ENCODE measurements at regions not wholly inside any gene's neighbourhood (a gene's known extent, or its start where the extent isn't known, plus 50 kb on each side); places are given as distances from the start of the nearest gene placed in this dataset.

GRCh38 chrX:5644776-5645175 lies 583.9 kb downstream of the NLGN4X start (continued):
- TF ChIP-seq ZBTB40 (IDR thresholded peaks at IDR 0.05) (no peak), ZBTB40 (CRISPR knock-in tag; IDR thresholded peaks at IDR 0.05) (no peak), CHD7 (IDR thresholded peaks at IDR 0.05; ENCODE audit: low read depth, low read length) (no peak), STAG1 (CRISPR knock-in tag; IDR thresholded peaks at IDR 0.05; ENCODE audit: borderline replicate concordance) (no peak), NR1H2 (CRISPR knock-in tag; IDR thresholded peaks at IDR 0.05) (no peak), ZNF785 (CRISPR knock-in tag; IDR thresholded peaks at IDR 0.05) (no peak), GABPB2 (CRISPR knock-in tag; conservative IDR thresholded peaks at IDR 0.05) (no peak)
